GM21528 (cell line): ENCODE measurements at regions not wholly inside any gene's neighbourhood (a gene's known extent, or its start where the extent isn't known, plus 50 kb on each side); places are given as distances from the start of the nearest gene placed in this dataset.

Source experiments
- ATAC-seq: cut with Tn5 transposase; IDR thresholded peaks from one replicate; pipeline ENCODE4 v1.9.1; 2021; ENCODE audit warnings: mild to moderate bottlenecking, moderate library complexity; ENCODE audit not compliant: unreplicated experiment, low FRiP score

DNA sequence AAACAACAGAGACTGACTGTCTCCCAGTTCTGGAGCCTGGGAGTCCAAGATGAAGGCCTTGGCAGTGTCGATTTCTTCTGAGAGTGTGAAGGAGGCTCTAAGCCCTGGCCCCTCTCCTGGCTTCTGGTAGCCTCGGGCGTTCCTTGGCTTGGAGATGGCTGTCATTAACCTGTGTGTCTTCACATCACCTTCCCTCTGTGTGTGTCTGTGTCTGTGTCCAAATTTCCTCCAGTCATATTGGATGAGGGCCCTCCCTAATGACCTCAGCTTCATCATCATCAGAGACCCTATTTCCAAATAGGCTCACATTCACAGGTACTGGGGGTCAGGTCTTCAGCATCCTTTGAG, 138.3 kb downstream of the TOMM20 start:
- no peak for ATAC-seq

DNA sequence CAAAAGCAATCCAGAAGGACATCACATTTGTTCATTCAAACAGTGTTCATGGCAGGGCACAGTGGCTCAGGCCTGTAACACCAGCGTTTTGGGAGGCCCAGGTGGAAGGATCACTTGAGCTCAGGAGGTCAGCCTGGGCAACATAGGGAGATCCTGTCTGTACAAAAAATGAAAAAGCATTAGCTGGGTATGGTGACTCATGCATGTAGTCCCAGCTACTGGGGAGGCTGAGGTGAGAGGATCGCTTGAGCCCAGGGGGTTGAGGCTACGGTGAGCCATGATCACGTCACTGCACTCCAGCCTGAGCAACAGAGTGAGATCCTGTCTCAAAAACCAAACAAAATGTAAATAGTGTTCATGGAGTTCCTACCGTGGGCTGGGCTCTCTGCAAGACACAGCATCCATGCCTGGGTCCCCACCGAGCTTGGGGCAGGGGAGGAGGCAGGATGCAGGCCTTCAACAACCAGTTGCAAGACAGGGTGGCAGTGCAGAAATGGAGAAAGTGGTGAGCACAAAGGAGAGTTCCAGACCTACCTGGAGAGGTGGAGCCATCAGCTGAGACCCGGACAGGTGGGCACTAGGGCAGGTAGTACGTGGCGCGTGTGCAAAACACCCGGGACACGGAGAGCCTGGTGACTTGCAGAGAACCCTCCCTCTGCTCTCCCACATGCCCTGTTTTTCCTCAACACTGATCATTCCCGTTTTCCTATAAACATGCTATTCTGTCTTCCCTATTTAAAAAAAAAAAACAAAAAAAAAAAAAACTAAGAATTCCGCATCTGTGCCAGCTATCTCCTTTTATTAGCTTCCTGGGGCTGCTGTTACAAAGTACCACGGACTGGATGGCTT, 138.9 kb downstream of the TOMM20 start:
- no peak for ATAC-seq

DNA sequence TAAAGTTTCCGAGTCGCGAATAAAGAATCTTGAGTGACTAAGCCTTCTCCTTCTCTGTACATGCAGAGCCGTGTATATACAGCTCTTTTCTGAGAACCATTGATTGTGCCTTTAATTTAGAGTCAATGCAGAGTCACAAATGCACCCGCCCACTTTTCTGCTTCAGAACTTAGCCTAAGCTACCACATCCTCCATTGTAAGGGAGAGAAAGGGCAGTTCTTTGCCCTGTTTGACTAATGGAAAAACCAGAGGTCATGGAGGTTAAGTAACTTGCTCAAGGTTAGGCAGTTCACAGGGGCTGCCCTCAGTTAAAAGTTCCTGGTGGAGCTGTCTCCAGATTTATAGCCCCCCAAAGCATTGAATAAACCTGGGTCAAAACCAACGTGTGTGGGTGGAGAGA, 139.6 kb downstream of the TOMM20 start:
- ATAC-seq = no peak

DNA sequence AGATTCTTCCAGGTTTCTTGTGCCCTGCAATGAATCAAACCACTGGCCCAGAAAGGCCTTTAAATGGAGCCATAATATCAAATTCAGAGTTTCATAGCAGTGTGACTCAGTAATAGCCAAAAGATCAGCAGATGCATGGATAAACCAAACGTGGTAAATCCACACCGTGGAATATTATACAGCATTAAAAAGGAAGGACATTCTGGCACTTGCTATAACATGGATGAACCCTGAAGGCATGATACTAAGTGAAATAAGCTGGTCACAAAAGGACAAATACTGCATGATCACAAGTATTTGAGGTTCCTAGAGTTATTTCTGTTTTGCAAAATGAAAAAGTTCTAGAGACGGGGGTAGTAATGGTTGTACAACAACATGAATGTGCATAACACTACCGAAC, 140.1 kb downstream of the TOMM20 start:
- ATAC-seq = no peak

DNA sequence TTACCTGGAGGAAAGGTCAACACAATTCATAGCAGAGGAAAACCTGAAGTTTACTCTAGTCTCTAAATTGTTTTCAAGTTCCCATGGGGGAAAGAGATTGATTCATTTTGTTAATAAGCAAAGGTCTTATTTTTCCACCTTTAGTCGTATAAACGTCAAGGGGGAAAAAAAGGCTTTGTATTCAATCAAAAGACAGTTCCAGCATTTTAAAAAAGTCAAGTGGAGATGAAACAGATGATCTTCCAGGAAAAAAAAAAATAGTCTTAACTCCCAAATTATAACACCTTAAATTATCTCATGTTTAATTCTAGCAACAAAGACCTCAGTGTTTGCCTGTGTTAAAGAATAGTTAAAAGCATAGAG, 140.5 kb downstream of the TOMM20 start:
- no peak for ATAC-seq

DNA sequence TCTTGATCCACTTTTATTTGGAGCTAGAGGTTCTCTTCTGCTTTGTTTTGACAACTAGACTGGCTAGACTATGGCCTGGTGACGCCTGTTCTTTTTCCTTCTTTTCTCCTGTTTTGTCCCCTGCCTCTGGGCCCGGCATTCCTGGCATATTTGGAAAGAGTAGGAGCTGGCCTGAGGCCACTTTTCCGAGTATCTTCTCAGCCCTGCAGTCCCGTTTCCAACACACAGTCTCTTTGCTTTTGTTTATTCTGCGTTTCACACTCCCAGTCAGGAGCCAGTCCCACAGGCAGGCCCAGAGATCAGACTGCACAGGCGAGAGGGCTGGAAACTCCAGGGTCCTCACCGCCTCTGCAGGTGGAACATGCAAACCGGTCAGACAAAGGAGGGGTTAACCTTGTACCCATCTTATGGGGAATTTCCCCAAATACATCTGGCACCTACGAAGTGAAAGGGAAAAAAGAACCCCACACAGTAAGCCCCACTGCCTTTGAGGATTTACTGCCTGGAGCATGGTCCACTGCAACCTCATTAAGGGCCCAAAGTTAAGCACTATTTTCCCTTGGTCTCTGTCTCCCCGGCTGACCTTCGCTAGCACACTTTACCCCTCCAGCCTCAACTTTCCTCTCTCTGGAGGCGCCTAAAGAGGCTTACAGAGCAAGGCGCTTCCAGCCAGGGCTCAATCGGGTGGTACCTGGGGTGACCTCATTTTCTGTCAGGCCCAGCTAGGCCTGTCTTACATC, 141.1 kb downstream of the TOMM20 start:
- no peak for ATAC-seq

DNA sequence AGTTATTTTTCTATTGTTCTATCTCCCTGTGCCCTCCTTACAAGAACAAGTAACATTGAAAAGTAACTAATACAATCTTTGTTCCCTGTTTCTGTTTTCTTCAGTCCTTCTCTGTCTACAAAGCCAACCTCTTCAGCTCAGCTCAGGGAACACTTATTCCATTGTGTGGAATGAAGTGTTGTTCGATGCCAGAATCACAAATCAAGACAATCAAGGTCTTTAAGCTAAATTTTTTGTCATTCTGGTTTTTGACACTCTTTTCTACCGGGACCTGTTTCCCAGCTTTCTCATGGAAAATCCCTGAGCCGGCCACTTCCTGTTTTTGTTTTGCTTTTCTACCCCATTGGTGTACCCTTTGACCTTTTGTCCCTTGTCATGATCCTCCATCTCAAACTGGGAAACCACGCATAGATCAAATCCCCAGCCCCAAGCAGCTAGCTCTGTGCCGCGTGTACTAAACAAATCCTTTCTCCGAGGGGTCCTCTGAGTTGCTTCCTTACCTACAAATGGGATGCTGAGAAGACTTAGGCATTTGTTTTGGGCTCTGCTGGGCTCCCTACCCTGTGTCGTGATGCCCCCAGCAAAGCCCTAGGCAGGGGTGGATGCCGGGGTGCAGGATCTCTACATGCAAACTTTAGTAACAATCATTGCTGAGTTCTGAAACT, 141.8 kb downstream of the TOMM20 start:
- no peak for ATAC-seq

DNA sequence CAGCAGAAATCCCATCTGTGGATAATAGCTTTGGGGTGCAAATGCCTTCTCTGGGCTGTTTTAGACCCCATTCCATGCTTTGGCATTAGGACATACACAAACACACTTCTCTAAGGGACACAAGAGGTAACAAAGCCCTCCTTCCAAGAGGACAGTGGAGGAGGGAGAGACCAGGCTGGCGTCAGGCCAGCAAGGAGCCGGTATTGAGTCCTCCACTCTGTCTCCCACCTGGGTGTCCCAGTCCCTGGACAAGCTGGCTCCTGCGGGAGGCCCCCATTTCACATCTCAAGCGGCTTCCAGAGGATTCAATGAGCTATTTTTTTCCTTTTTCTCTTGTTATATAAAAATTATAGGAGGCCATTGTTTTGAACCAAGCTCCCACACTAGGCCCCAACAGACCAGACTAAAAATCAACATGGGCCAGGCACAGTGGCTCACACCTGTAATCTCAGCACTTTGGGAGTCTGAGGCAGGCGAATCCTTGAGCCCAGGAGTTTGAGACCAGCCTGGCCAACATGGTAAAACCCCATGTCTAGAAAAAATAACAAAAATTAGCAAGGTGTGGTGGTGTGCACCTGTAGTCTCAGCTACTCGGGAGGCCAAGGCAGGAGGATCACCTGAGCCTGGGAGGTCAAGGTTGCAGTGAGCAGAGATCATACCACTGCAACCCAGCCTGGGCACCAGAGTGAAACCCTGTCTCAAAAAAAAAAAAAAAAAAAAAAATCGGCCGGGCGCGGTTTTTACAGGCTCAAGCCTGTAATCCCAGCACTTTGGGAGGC, 142.9 kb downstream of the TOMM20 start:
- ATAC-seq = no peak

DNA sequence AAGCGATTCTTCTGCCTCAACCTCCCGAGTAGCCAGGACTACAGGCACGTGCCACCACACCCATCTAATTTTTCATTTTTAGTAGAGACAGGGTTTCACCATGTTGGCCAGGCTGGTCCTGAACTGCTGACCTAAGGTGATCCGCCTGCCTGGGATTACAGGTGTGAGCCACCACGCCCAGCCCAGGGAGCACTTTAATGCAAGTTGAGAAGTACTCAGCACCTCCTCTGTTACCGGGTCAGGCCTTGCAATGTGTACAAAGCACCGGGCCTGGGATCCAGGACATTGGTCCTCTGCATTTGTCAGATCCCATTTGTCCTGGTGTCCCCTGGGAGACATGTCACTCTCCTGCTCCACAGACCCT, 143.6 kb downstream of the TOMM20 start:
- ATAC-seq = no peak

DNA sequence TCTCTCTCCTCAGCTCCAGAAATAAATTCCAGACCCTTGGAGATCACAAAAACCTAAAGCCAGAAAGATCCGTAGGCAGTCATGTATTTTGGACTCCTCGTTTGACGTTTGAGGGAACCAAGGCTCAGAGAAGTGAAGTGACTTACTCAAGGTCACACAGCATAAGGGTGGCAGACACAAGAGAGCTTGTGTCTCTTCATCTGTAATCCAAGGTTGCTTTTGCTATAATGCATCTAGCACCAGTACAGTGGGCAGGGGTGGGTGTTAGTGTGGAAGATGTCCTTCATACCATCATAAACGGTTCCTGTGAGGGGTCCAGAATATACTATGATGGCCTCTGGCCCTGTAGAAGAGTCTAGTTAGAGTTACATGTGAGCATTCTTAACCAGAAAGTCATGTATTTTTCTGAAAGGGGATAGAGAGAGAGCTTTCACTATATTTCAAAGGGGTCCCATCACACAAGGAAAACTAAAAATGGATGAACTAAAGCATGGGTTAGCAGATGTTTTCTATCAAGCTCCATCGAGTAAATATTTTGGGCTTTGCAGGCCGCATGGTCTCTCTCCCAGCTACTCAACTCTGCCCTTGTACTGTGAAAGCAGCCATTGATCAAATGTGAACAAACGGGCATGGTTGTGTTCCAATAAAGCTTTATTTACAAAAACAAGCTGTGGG, 144.9 kb downstream of the TOMM20 start:
- ATAC-seq = no peak

DNA sequence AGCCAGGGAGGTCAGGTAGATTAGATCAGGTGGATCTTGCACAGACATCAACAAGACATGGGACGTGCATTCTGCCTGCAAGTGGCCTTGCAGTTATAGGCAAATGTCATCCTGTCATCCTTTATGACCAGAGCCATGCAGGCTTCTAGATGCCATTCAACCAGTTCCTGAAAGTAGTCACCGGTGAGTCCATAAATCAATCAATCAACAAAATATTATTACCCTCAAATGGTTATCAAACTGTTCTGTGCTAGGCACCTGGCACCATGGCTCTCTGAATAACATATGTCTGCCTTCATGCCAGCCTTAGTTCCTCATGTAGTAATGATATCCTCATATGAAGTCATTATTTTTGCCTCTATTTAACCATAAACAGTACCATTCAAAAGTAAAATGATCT, 146.9 kb downstream of the TOMM20 start:
- no peak for ATAC-seq

DNA sequence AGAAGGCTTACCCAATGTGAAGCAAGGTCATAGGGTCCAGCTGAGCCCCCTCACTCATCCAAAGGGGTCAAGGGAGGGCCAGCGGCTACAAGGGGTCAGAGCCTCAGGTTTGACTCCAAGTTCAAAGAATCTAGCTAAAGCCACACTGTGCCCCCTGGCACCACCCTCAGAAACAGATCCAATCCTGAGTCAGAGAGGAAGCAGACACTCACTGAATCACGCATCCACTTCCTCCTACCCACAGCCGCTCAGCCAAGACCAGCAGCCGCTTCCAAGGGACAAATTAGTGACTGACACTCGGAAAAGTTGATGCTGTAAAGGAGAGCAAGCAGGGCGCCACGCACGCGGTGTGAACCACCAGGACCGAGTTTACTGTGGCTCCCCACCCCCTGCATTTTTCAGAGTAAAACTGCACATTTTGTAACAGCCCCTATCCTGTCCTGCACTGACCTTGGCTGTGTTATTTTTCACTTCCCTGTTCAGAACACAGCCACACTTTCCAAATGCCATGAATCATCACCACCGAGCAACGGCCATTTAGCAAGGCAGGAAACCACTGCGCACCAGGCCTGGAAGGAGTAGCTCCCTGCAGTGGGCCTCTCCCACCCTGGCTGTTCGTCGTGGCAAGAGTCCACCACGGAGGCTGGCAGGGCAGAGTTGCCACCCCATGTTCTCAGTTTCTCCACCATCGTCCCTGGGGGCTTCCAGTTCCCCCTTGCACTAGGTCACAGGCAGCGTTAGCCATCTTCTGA, 147.8 kb downstream of the TOMM20 start:
- peak; percentile 43 for ATAC-seq

DNA sequence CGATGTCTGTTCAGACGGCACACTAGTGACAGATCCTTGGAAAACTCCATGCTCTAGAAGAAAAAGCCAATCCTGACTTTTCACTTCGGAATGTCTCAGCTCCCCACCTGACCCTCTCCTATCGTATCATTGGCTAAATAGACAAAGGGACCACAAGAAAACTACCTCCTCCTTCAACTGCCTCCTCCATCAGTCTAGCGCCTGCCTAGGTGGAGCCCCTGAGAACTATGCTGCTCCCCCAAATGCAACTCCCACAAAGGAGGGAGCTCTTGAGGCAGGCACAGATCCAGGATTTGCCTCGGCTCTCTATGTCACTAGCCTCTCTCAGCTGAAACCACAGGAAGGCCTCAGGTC, 148.4 kb downstream of the TOMM20 start:
- peak; percentile 11 for ATAC-seq

DNA sequence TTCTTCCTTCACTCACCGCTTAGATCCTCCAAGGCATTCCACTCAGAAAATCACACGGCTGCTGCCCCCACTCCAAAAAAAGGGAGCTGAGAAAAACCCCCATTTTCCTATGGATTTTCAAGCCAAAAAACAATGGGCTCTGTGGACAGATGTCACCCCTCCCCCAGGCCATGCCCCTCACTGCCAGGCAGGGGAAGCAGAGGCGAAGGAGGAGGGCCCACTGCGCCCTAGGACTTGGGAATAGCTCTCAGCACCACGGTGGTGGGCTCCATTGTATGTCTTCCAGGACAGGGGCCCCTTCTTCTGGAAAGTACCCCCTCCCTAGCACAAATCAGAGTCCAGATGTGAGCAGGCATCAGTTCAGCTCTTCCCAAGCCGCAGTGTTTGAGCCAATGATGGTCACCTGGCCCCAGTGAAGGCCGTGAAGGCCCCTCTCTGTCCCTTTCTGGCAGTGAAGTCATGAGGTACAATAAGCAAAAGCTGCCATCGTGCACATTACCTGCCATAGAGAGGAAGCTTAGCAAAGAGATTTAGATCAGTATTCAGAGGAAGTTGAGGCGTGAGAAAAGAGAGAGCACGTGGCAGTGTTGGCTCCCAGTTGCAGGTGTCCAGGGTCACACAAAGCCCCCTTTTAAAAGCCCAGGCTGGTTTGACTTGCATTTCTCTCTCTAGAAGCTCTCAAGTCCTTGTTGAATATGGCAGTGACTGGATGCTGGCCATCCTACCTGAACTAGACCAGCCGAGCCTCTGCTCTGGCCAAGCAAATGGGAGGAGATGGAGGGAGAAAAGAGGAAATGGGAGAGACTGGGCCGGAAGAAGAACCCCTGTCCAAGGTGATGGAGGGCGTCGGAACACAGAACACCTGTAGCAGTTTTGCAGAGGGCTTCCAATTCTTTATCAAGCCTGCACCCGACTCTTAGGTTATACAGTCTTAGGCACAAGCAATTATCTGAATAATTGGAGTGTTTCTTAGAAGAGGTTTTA, 149.0 kb downstream of the TOMM20 start:
- ATAC-seq = no peak

DNA sequence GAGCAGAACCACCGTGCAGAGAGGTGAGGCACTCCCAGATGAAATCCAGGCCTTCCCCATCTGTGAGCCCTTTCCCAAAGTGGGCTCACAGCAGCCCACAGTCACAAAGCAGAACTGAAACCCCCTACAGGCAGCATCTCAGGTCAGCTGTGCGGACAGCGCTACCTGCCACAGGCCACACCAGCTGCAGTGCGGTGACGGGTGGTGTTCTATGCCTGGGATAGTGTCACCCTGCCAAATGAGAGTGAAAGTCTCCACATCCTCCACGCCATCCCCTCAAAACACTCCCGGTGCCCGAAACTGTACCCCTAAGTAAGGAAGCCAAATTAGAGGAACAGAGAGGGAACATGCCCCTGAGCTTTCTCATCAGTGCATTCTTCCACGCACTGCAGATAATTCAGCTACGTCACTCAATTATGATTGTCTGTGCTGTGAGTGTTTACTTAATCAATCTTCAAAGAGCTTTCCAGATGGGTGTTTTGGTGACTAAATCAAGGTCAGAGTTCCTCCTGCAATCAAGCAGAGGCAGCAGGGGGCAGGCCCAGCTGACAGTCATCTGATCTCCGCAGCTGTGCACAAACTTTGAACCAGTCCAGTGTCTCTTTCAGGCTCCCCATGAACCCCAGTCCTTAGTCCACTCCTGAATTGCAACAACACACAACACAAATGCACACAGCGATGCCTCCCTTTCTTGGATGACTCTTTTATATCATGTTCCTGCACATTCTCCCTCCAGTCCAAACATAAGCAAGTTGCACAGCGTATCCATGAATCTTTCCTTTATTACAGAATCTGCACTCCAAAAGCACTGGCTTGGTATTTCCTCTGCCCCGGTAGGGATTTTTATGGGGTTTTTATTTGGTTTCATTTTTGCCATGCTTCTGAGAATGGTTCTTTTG, 150.0 kb downstream of the TOMM20 start:
- ATAC-seq = peak; percentile 75

DNA sequence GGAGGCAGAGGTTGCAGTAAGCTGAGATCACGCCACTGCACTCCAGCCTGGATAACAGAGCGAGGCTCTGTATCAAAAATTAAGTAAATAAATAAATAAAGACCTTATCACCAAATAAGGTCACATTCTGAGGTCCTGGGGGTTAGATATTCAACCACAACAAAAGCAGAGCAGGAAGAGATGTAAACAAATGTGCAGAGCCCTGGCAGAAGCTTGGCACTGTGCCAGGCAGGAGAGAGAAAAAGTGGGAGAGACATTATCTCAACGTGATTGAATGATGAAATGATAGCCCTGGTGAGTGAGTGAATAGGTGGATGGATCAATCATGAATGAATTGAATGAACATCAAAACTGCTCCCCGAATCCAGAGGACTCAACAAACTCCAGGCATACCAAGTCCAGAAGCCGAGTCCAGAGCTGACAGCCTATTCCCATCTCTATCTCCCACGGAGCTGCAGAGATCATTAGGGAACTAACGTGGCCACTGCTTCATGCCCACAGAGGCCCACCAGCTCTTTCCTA, 150.7 kb downstream of the TOMM20 start:
- ATAC-seq = no peak
